ENCODE measurements at regions not wholly inside any gene's neighbourhood (a gene's known extent, or its start where the extent isn't known, plus 50 kb on each side); places are given as distances from the start of the nearest gene placed in this dataset.

DNA sequence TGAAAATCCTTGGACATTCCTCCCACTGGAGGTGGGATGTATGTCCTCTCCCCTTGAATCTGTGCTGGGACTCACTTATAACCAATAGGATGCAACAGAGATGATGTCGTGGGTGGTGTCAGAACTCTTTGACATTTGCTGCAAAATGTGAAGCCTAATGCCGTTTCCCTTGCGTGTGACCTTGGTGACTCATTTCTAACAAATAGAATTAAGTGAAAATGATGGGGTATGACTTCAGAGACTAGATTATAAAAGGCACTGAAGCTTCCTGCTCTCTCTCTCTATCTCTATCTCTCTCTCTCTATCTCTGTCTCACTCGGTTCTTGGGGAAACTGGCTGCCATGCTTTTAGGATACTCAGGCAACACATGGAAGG, 126.1 kb upstream of the STC2 start:
- Histone ChIP-seq H3K9me3 (0 out of 2 replicates have a peak, but pooled peaks cover 7% of the 10 kb centered on the region), H3K27me3 (replicated peaks; ENCODE audit: control insufficient read depth, insufficient read depth, low read length) (no peaks in the 10 kb centered on the region), H3K4me3 (ENCODE audit: low read depth, low read length) (no peak overlapping the region), H3K4me1 (peaks cover 29% of the 10 kb centered on the region), H3K36me3 (ENCODE audit: control insufficient read depth, insufficient read depth, low read length) (no peaks in the 10 kb centered on the region)
- Mint-ChIP-seq H3K9me3 (ENCODE audit: unreplicated experiment) (peaks cover 9% of the 10 kb centered on the region), H3K4me1 (ENCODE audit: low read depth, unreplicated experiment) (peaks cover 11% of the 10 kb centered on the region), H3K27me3 (ENCODE audit: insufficient read depth, unreplicated experiment) (no peaks in the 10 kb centered on the region), H3K27ac (ENCODE audit: unreplicated experiment) (no peak overlapping the region), H3K36me3 (ENCODE audit: insufficient read depth, unreplicated experiment) (no peaks in the 10 kb centered on the region), H3K4me3 (ENCODE audit: unreplicated experiment) (no peak overlapping the region)
- intact Hi-C loops (cut with micrococcal nuclease; ENCODE audit: unreplicated experiment) = no loop called here
- DNase-seq = no peak
- TF ChIP-seq, protein P1, sequence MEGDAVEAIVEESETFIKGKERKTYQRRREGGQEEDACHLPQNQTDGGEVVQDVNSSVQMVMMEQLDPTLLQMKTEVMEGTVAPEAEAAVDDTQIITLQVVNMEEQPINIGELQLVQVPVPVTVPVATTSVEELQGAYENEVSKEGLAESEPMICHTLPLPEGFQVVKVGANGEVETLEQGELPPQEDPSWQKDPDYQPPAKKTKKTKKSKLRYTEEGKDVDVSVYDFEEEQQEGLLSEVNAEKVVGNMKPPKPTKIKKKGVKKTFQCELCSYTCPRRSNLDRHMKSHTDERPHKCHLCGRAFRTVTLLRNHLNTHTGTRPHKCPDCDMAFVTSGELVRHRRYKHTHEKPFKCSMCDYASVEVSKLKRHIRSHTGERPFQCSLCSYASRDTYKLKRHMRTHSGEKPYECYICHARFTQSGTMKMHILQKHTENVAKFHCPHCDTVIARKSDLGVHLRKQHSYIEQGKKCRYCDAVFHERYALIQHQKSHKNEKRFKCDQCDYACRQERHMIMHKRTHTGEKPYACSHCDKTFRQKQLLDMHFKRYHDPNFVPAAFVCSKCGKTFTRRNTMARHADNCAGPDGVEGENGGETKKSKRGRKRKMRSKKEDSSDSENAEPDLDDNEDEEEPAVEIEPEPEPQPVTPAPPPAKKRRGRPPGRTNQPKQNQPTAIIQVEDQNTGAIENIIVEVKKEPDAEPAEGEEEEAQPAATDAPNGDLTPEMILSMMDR (IDR thresholded peaks at IDR 0.05; ENCODE audit: insufficient read depth in 1 of 2, low read depth in 1 of 2, low read length in 1 of 2, severe bottlenecking in 1 of 2, unreplicated experiment in 1 of 2) = no peak
- BruUV-seq (replicated peaks) = no TSS peak
- ChIA-PET POLR2A (no interaction called here), CTCF (no interaction called here)

DNA sequence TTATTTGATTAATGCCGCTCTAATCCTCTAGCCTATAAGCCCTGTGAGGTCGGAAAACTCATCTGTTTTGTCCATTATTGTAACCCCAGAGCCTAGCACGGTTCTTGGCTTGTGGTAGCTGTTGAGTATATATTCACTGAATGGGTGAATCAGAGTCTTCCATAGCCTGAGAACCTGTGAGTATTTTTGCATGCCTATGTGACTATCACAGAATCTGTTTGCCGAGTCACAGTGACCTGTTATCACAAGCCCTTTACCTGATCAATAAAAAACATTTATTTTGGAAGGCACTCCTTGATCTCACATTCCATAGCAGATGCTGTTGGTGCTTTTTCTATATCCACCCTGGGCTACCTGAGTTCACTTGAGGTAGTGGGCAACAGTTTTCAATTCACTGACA, 125.0 kb upstream of the STC2 start:
- Histone ChIP-seq H3K4me3 (ENCODE audit: low read depth, low read length) (no peak overlapping the region), H3K4me1 (peaks cover 29% of the 10 kb centered on the region), H3K9me3 (0 out of 2 replicates have a peak, but pooled peaks cover 7% of the 10 kb centered on the region), H3K27me3 (replicated peaks; ENCODE audit: control insufficient read depth, insufficient read depth, low read length) (no peaks in the 10 kb centered on the region), H3K36me3 (ENCODE audit: control insufficient read depth, insufficient read depth, low read length) (no peaks in the 10 kb centered on the region)
- Mint-ChIP-seq H3K27me3 (ENCODE audit: insufficient read depth, unreplicated experiment) (no peaks in the 10 kb centered on the region), H3K9me3 (ENCODE audit: unreplicated experiment) (peaks cover 9% of the 10 kb centered on the region), H3K36me3 (ENCODE audit: insufficient read depth, unreplicated experiment) (no peaks in the 10 kb centered on the region), H3K4me1 (ENCODE audit: low read depth, unreplicated experiment) (peaks cover 11% of the 10 kb centered on the region), H3K4me3 (ENCODE audit: unreplicated experiment) (no peak overlapping the region), H3K27ac (ENCODE audit: unreplicated experiment) (no peak overlapping the region)
- intact Hi-C loops (cut with micrococcal nuclease; ENCODE audit: unreplicated experiment) = no loop called here
- no peak for DNase-seq
- TF ChIP-seq, protein P1 (IDR thresholded peaks at IDR 0.05; ENCODE audit: insufficient read depth in 1 of 2, low read depth in 1 of 2, low read length in 1 of 2, severe bottlenecking in 1 of 2, unreplicated experiment in 1 of 2) = no peak
- BruUV-seq (replicated peaks) = no TSS peak
- ChIA-PET POLR2A (no interaction called here), CTCF (no interaction called here)

GRCh38 chr5:173452119-173452905, 124.1 kb upstream of the STC2 start:
- Histone ChIP-seq H3K4me3 (ENCODE audit: low read depth, low read length) (no peak overlapping the region), H3K4me1 (peaks cover 25% of the 10 kb centered on the region), H3K9me3 (0 out of 2 replicates have a peak, but pooled peaks cover 7% of the 10 kb centered on the region), H3K36me3 (ENCODE audit: control insufficient read depth, insufficient read depth, low read length) (no peaks in the 10 kb centered on the region), H3K27me3 (replicated peaks; ENCODE audit: control insufficient read depth, insufficient read depth, low read length) (no peaks in the 10 kb centered on the region)
- ChIA-PET CTCF (no interaction called here), POLR2A (no interaction called here)
- H3K4me1 Mint-ChIP-seq (ENCODE audit: low read depth, unreplicated experiment) = peaks cover 10% of the 10 kb centered on the region
- no peaks in the 10 kb centered on the region for H3K27me3 Mint-ChIP-seq (ENCODE audit: insufficient read depth, unreplicated experiment)
- BruUV-seq (replicated peaks) = no TSS peak
- TF ChIP-seq, protein P1 (IDR thresholded peaks at IDR 0.05; ENCODE audit: insufficient read depth in 1 of 2, low read depth in 1 of 2, low read length in 1 of 2, severe bottlenecking in 1 of 2, unreplicated experiment in 1 of 2) = no peak
- no peaks in the 10 kb centered on the region for H3K36me3 Mint-ChIP-seq (ENCODE audit: insufficient read depth, unreplicated experiment)
- no peak for DNase-seq
- intact Hi-C loops (cut with micrococcal nuclease; ENCODE audit: unreplicated experiment) = no loop called here
- H3K4me3 Mint-ChIP-seq (ENCODE audit: unreplicated experiment) = no peak overlapping the region
- H3K9me3 Mint-ChIP-seq (ENCODE audit: unreplicated experiment) = peaks cover 9% of the 10 kb centered on the region
- no peak overlapping the region for H3K27ac Mint-ChIP-seq (ENCODE audit: unreplicated experiment)

All from Caco-2 (cell line).